Breast epithelium (tissue), 4 donors: ENCODE measurements at regions not wholly inside any gene's neighbourhood (a gene's known extent, or its start where the extent isn't known, plus 50 kb on each side); places are given as distances from the start of the nearest gene placed in this dataset.

Experiments used
- DNase-seq, 2 donors: peaks; one replicate each; pipeline ENCODE4 v3.0.0-alpha.2; 2019; ENCODE audit warnings: low spot score in 2 of 2
- H3K27ac ChIP-seq, 2 donors: fragments of 200-600 bp; sonication (generic) in 1 of 2; one replicate each; pipeline ENCODE4 v1.5.1; 2016 to 2019; ENCODE audit warnings: mild to moderate bottlenecking in 1 of 2
- H3K27me3 ChIP-seq, 2 donors: fragments of 200-600 bp; sonication (generic) in 1 of 2; one replicate each; pipeline versions ENCODE4 v1.5.1 to v1.6.0; 2017 to 2019; ENCODE audit warnings: control low read depth in 1 of 2, mild to moderate bottlenecking in 1 of 2
- H3K36me3 ChIP-seq: fragments of 200-600 bp; one replicate; pipeline ENCODE4 v1.5.1; 2019
- H3K4me1 ChIP-seq, 2 donors: fragments of 200-600 bp; sonication (generic); one replicate each; pipeline ENCODE4 v1.5.1; 2016 to 2019; ENCODE audit warnings: control low read depth in 1 of 2
- H3K4me3 ChIP-seq, 3 donors: fragments of 200-600 bp; sonication (generic); 1 replicate in 2 of 3; 2 replicates in 1 of 3; pipeline ENCODE4 v1.5.1; 2016 to 2019; ENCODE audit warnings: mild to moderate bottlenecking in 3 of 3, moderate library complexity in 2 of 3
- H3K9me3 ChIP-seq, 2 donors: fragments of 200-600 bp; sonication (generic) in 1 of 2; one replicate each; pipeline ENCODE4 v1.5.1; 2016 to 2019; ENCODE audit warnings: control low read depth in 1 of 2
- CTCF ChIP-seq, 3 donors: fragments of 450-650 bp; IDR thresholded peaks; one replicate each; pipeline ENCODE4 v1.5.1; 2016 to 2017; ENCODE audit warnings: antibody characterized with exemption in 3 of 3, mild to moderate bottlenecking in 3 of 3, moderate library complexity in 3 of 3
- POLR2A ChIP-seq: fragments of 450-650 bp; IDR thresholded peaks from one replicate; pipeline ENCODE4 v1.6.1; 2016; ENCODE audit warnings: antibody characterized with exemption, mild to moderate bottlenecking, moderate library complexity
- POLR2AphosphoS5 ChIP-seq, 3 donors: sonication (generic); formaldehyde crosslinking; IDR thresholded peaks; one replicate each; pipeline ENCODE4 v1.6.1; 2017; ENCODE audit warnings: antibody characterized with exemption in 3 of 3
- intact Hi-C: fragments of 100-400 bp; cut with DNase I; formaldehyde crosslinking; loops from one replicate; pipeline ENCODE4 v1.15.1; 2023; ENCODE audit warnings: low total_unique reads

- intact Hi-C loops = no loop called here
- TF ChIP-seq POLR2AphosphoS5 (IDR thresholded peaks at IDR 0.05) = no peak
- TF ChIP-seq POLR2A = no peak
- TF ChIP-seq CTCF (IDR thresholded peaks at IDR 0.05) = no peak
- Histone ChIP-seq H3K4me3 (no peak overlapping the region), H3K4me1 (no peaks in the 10 kb centered on the region), H3K36me3 (no peaks in the 10 kb centered on the region), H3K9me3 (no peaks in the 10 kb centered on the region), H3K27ac (no peak overlapping the region), H3K27me3 (peaks cover 0 to 11% of the 10 kb centered on the region in 2 donors)
- DNase-seq = no peak
These were observed 198.0 kb upstream of the LEF1 start for GRCh38 chr4:108366716-108367115.

GRCh38 chr4:108365551-108365950 lies 196.8 kb upstream of the LEF1 start:
- TF ChIP-seq POLR2A (no peak), CTCF (IDR thresholded peaks at IDR 0.05) (no peak), POLR2AphosphoS5 (IDR thresholded peaks at IDR 0.05) (no peak)
- peaks cover 0 to 2% of the 10 kb centered on the region in 2 donors for H3K27me3 ChIP-seq
- intact Hi-C loops = no loop called here
- H3K4me1 ChIP-seq = peaks cover 2 to 8% of the 10 kb centered on the region in 2 donors
- DNase-seq = no peak
- no peaks in the 10 kb centered on the region for H3K36me3 ChIP-seq
- H3K4me3 ChIP-seq = no peak overlapping the region
- H3K27ac ChIP-seq = no peak overlapping the region
- H3K9me3 ChIP-seq = no peaks in the 10 kb centered on the region

- intact Hi-C loops = no loop called here
- Histone ChIP-seq H3K36me3 (no peaks in the 10 kb centered on the region), H3K4me3 (no peak overlapping the region), H3K27me3 (no peaks in the 10 kb centered on the region), H3K4me1 (peaks cover 2 to 11% of the 10 kb centered on the region in 2 donors), H3K27ac (no peak overlapping the region), H3K9me3 (no peaks in the 10 kb centered on the region)
- TF ChIP-seq CTCF (IDR thresholded peaks at IDR 0.05) (no peak), POLR2A (no peak), POLR2AphosphoS5 (IDR thresholded peaks at IDR 0.05) (no peak)
- no peak for DNase-seq
These were observed 193.2 kb upstream of the LEF1 start for GRCh38 chr4:108361886-108362285.

- intact Hi-C loops = no loop called here
These were observed 192.7 kb upstream of the LEF1 start for GRCh38 chr4:108361446-108361820.

More at GRCh38 chr4:108361446-108361820, 192.7 kb upstream of the LEF1 start:
- Histone ChIP-seq H3K36me3 (no peaks in the 10 kb centered on the region), H3K27ac (no peak overlapping the region), H3K27me3 (no peaks in the 10 kb centered on the region), H3K9me3 (no peaks in the 10 kb centered on the region), H3K4me3 (no peak overlapping the region), H3K4me1 (peaks cover 2 to 11% of the 10 kb centered on the region in 2 donors)
- DNase-seq = no peak
- TF ChIP-seq POLR2AphosphoS5 (IDR thresholded peaks at IDR 0.05) (no peak), POLR2A (no peak), CTCF (IDR thresholded peaks at IDR 0.05) (no peak)
